ENCODE measurements at regions not wholly inside any gene's neighbourhood (a gene's known extent, or its start where the extent isn't known, plus 50 kb on each side); places are given as distances from the start of the nearest gene placed in this dataset.
"Not testable (repeated sequence)": the region's sequence is repeated elsewhere in the genome, so short reads cannot be mapped to it uniquely, and the experiment has no call there.

GRCh38 chr5:130452744-130453143 lies 548.5 kb downstream of the CHSY3 start:
- DNase-seq = no peak

GRCh38 chr5:130436430-130436829 lies 532.2 kb downstream of the CHSY3 start:
- DNase-seq = no peak

- DNase-seq = no peak
These were observed 523.1 kb downstream of the CHSY3 start for GRCh38 chr5:130427222-130427955.

- no peak for DNase-seq
These were observed 521.2 kb downstream of the CHSY3 start for GRCh38 chr5:130425424-130425823.

GRCh38 chr5:130424341-130424740 lies 520.1 kb downstream of the CHSY3 start:
- no peak for DNase-seq

- no peak for DNase-seq
These were observed 498.6 kb downstream of the CHSY3 start for GRCh38 chr5:130402906-130403305.

GRCh38 chr5:130400091-130400490 lies 495.8 kb downstream of the CHSY3 start:
- no peak for DNase-seq

GRCh38 chr5:130398825-130399224 lies 494.6 kb downstream of the CHSY3 start:
- DNase-seq = no peak

GRCh38 chr5:130397727-130398126 lies 493.5 kb downstream of the CHSY3 start:
- not testable (repeated sequence) for DNase-seq

- DNase-seq = no peak
These were observed 492.9 kb downstream of the CHSY3 start for GRCh38 chr5:130397132-130397531.

GRCh38 chr5:130391727-130392264 lies 487.5 kb downstream of the CHSY3 start:
- DNase-seq = not testable (repeated sequence)

- no peak for DNase-seq
These were observed 481.9 kb downstream of the CHSY3 start for GRCh38 chr5:130386155-130386554.

GRCh38 chr5:130385656-130386055 lies 481.4 kb downstream of the CHSY3 start:
- no peak for DNase-seq

GRCh38 chr5:130365956-130366355 lies 461.7 kb downstream of the CHSY3 start:
- DNase-seq = no peak

- no peak for DNase-seq
These were observed 445.9 kb downstream of the CHSY3 start for GRCh38 chr5:130350131-130350530.

- no peak for DNase-seq
These were observed 433.1 kb downstream of the CHSY3 start for GRCh38 chr5:130337179-130337888.

- no peak for DNase-seq
These were observed 430.9 kb downstream of the CHSY3 start for GRCh38 chr5:130335117-130335516.

- DNase-seq = no peak
These were observed 428.8 kb downstream of the CHSY3 start for GRCh38 chr5:130333089-130333488.

- no peak for DNase-seq
These were observed 427.1 kb downstream of the CHSY3 start for GRCh38 chr5:130331332-130331731.

GRCh38 chr5:130324953-130325671 lies 420.8 kb downstream of the CHSY3 start:
- DNase-seq = peak; percentile 70

GRCh38 chr5:130323804-130324454 lies 419.7 kb downstream of the CHSY3 start:
- peak; percentile 79 for DNase-seq

GRCh38 chr5:130321931-130322330 lies 417.7 kb downstream of the CHSY3 start:
- DNase-seq = no peak

All from RPMI8226 (cell line).